NCI-H1105 treated with DMSO at 0.1 percent for 48 hours (cell line): ENCODE measurements at regions not wholly inside any gene's neighbourhood (a gene's known extent, or its start where the extent isn't known, plus 50 kb on each side); places are given as distances from the start of the nearest gene placed in this dataset.

ENCODE experiments used
- DNase-seq: peaks from one replicate; lab custom pipeline; 2025; lab: John Stamatoyannopoulos, UW

DNA sequence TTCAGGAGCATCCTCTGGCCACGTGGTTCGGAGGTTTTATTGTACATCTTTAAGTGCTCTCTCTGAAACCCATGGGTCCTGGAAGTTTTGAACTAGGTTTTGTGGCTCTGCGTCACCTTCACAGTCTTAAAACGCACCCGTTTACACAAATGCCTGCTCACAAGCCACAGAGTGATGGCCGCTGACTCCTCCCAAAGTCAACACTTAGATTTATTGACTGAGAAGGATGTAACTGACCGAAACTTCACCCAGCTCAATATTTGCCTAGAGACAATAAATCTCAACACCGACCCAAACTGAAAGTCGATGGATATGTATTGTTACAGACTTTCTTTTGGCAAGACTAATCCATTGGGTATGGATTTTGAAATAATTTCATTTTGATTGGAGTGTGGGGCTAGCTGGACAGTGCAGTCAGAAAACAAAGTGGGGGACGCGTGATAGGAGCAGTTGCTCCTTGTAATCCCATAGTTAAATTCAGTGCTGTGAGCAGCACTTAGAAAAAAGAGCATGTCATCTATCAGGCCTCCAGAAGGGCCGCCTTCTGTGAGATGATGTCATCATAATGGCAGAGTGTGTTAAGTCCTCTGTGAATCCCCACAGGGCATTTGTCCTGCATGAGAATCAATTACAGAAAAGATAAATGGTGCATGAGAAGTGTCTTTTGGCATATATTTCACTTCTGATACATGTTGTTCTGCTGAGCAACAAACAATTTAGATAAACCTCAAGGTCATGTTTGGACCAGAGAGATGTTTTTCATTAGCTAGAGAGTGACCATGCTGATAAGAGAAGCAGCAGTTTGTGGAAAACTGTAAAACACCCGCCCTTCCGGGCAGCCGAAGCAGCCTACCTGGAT lies 183.7 kb downstream of the INO80D start:
- DNase-seq, result no peak

DNA sequence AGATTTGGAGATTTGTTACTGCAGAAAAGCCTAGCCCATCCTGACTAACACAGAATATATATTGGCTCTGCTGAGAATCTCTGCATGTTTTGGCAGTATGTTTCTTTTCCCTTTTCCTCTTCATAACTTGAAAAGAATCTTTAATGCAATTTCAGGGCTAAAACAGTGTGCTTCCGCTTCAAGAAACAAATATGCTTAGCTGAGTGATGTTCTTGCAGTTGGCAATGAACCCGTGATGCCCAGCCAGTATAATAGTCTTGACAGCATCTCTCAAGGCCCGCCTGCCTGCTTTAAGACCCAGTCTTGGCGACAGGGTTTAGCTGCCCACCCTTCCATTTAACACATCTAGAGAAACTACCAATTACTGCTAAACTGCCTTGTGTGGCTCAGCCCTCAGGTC lies 184.5 kb downstream of the INO80D start:
- DNase-seq, result no peak

DNA sequence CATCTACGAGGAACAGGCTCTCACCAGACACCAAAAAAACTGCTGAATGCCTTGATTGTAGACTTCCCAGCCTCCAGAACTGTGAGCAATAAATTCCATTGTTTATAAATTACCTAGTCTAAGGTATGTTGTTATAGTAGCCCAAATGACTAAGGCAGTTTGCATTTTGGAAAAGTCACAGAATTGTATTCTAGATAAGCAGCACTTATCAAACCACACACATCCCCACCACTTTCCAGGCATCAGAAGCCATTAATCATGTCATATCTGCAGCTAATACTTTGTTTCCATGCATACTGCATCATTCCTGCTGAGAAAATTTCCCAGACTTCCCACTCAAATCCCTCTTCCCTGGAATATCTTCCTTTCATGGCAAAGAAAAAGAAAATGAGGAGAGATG lies 187.2 kb downstream of the INO80D start:
- DNase-seq, result no peak

DNA sequence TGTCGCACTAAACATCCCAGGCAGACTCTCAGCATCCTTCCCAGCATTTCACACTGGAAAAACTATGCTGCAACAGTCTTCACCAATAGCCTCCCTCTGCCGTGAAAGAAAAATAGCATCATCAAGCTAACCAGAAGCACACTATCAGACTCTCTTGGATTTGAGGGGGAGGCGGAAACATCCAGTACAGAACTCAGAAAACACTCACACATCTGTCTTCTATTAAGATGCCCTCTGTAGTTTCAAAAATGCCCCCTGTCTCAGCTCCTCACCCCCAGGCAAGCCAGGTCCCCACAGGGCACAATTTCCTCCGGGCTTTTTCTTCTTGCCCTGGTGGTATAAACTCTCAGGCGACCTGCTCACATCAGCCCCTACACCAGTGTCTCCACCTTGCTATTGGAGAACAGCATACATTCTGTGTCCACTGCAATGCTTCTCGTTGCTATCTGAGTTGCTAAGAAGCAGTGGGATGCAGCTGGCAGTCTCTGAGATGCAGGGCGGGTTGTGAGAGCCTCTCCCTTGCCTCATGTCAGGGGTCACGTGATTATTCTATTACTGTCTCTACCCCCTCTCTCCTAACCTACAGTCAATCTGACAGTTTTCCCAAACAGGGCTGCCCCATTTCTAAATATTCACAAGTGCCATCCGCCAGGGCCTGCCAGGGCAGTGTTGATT lies 189.9 kb downstream of the INO80D start:
- no peak for DNase-seq

DNA sequence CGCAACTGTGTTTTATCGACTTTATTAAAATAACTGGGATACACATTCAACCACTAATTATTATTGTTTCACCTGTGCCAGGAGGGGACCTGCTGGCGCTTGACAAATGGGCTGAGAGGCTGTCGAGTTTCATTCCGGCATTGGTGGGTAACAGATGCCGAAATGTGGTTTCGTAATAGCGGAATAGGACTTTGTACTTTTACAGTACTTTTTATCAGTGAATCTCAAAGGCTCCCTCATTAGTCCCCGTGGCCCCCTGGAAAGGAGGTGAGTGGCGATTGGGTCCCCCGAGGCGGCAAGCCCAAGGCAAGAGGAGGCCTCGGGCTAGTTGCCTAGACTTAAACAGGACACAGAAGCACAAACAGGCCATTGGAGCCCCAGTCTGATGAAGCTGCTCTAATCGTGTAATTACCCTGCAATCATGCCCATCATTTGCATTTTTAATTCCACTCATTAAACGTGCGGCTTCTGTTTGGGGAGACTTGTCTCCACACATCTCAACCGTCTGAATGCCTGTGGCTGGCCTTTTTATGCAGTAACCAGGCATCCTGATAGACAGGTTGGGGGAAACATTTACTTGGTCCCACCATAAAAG lies 193.2 kb downstream of the INO80D start:
- peak; percentile 68 for DNase-seq

DNA sequence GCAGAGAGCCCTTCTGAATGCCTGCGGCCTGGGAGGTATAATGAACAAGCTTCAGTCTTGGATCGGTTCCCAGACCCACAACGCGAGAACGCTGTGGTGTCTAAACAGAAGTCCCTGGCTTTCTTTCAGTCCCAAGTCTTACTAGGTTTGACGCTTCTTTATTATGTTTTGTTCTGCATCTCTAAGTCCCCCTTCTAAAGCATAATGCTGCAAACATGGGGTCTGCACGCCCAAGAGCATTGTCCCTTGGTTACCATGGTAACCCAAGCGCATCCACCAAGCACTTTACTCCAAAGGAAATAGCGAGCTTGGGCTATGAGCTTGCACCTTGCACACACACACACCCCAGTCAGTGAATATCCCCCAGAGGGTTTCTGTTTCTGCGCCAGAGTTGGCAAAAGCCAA lies 193.7 kb downstream of the INO80D start:
- DNase-seq, result peak; percentile 93

DNA sequence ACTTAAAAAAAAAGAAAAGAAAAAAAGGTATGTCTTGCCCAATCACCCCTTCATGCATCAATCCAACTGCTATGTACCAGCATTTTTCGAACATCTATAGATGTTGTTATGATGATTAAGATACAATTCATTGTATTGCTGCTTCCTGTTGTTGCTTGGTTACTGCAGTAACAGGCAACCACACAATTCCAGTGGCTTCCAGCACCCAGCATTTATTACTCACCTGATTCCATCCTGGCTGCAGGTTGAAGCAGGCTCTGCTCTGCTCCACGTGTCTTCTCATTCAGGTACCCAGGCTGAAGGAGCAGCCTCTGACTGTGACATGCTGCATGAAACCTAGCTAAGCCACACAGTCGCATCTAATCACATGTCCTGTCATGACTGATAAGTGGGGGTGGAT lies 196.9 kb downstream of the INO80D start:
- DNase-seq, result no peak

DNA sequence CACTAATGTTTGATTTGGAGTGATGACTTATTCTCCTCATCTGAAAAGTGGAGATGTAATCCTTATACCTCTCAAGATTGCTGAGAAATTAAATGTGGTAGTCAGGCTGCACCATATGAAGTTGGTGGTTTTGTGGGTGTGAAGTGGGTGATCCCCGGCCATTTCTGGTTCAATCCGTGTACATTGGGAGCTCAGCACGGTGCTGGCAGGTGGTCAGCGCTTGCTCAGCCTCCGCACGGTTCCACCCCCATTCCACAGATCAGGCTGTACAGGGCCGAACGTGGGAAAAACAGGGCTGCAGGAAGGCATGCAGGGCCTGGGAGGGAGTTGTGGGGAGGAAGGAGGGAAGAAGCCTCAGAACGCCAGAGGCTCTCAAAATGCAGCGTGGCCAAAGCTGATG lies 198.3 kb downstream of the INO80D start:
- no peak for DNase-seq

DNA sequence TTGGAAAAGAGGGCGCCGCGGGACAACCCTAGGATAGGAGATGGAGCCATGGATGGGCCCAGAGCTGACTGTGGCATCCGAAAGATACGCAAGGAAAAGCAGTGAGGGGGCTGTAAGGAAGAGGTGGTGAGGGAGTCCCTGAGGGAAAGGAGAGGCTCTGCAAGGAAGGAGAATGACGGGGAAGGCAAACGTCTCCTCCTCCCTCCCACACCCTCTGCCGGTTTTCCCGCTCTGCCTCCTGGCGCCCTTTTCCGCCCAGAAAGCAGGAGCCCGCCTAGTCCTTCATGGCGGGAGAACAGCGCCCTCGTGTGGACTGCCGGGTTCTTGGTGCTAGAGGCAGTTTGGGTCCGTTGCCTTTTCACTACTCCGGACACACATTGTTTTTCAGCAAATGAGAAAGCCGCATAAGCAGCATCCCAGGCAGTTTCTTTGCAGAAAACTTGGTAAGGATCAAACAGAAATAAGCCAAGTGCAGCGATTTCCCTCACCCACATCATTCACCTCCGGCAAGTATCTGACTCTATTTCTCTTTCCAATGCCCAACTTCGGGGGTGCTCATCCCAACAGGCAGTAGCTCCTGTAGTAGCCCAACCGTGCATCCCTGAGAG lies 200.4 kb downstream of the INO80D start:
- no peak for DNase-seq

DNA sequence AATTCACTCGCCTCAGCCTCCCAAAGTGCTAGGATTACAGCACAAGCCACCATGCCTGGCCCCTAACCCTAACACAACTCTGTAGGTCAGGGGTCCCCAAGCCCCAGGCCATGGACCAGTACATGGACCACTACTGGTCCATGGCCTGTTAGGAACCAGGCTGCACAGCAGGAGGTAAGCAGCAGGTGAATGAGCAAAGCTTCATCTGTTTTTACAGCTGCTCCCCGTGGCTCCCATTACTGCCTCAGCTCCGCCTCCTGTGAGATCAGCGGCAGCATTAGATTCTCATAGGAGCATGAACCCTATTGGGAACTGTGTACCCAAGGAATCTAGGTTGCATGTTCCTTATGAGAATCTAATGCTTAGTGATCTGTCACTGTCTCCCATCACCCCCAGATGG lies 201.7 kb downstream of the NRP2 start:
- no peak for DNase-seq

DNA sequence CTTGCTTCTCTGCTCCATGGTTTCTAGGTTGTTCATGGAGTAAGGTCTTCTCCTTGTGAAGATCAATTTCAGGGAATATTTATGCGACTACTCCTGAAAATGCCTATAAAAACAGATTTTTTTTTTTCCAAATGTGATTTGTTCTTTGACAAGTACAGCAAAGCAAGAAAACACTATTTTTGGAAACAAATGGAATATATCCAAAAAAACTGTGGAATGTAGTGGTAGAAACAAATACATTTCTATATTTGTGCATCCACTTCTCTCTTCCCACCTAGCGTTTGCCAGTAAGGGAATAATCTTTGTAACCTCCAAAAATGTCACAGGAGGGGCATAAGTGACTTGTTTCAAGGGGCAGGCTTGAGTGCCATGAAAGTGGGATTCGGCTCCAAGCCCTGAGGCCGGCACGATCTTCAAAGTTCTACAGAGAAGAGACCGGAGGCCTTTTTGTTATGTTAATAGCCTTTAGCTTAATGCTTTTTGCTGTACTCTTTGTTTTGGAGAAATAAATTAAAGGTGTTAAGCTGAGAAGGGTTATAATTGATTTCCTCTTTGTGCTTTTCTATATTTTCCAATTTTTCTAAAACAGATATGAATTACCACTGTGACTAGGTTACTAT lies 200.6 kb downstream of the NRP2 start:
- no peak for DNase-seq

DNA sequence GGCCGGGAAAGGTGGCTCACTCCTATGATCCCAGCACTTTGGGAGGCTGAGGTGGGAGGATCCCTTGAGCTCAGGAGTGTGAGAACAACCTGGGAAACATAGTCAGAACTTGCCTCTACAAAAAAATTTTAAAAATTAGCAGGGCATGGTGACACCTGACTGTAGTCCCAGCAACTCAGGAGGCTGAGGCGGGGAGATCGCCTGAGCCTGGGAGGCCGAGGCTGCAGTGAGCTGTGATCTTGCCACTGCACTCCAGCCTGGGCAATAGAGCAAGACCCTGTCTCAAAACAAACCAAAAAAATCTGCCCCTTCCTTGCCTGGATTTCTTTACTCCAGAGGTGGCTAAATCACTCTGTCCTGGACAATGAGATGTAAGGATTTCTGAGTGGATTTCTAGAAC lies 197.7 kb downstream of the NRP2 start:
- no peak for DNase-seq

DNA sequence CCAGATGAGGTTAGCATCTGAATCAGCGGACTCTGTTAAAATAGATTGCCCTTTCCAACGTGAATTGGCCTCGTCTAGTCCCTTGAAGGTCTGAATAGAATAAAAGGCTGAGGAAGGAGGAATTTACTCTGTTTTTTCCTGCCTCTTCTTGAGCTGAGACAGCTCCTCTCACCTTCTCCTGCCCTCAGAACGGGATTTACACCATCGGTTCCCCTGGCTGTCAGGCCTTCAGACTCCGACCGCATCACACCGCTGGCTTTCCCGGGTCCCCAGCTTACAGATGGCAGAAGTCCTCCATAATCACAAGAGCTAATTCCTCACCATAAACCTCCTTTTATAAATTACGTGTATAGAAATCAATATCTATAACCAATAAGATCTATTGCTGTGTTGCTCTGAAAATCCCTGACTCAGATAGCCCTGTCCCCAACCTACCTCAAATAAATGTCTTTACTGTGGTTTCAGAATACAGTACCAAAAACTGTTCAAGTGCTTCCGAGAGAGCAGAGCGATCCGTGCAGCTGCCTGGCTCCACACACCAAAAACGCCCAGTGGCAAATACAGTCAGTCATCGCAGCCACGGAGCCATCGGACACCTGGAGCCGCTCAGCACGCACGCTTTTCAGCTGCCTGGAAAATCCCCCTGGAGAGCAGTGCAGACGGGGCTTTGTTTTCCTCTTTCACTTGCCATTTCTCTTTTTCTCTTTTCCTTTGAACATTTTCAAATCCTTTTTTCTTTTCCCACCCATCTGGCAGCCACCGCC lies 196.9 kb downstream of the NRP2 start:
- peak; percentile 60 for DNase-seq

DNA sequence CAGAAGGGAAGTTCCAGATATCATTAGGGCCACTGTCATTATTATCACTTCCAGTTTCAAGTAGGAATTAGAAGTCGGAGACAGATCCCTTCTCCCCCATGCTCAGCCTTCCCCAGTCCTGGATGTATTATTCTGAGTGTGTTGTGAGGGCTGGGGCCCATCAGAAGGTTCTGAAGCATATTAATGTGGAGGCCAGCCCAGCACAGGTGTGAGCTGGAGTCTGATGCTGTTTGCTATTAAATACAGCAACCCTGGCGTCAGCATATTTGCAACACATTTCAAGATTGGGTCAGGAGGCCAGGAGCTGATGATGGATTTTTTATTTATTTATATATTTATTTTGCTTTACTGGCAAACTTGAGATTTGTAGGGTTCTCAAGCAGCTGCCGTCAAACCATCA lies 195.2 kb downstream of the NRP2 start:
- DNase-seq, result no peak

DNA sequence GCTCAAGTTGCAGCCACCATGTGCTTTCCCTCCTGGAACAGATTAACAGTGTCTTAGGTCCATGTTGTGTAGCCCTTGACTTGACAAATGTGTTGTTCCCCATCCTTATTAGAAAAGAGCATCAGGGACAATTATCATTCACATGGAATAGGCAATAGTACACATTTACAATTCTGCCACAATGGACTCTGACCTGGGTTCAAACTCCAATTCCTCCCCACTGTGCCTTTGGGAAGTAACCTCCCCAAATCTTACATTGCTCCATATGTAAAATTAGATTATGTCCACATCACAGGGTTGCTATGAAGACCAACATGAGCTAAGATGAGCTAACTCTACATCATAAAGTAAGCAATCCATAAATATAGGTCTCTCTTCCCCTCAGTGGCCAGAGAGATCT lies 193.8 kb downstream of the NRP2 start:
- DNase-seq, result no peak

DNA sequence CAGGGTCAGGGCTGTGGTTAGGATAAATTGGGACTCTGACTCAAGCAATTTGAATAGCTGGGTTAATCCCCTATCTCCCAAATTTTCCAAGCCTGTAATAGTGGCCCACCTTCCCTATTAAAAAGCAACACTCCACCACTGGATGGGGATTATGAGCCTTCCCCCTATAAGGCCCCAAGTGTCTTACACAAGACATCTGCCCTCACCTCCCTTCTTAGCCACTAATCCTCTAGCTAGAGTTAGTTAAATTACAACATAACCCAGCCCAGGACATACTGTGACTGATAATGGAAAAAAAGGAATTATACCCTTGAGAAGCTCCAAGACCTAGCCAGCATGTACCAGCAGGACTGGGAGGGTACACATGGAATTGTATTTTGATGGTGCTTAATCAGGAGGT lies 190.4 kb downstream of the NRP2 start:
- no peak for DNase-seq

DNA sequence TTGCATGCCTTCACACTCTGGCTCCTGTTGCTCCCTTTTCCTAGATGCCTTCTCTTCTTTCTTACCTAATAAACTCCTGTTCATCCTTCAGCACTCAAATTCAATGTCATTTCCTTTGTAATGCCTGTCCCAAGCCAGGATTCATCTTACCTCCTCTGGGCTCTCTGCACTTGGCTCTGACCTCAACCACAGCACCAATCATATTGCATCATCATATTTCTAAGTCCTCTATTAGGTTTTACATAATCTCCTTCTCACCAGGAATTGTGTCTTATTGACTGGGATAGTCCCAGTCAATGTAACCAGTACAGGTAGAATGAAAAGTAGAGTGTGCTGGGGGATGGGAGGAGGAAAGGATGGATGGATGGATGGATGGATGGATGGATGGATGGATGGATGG lies 187.1 kb downstream of the NRP2 start:
- DNase-seq, result no peak

DNA sequence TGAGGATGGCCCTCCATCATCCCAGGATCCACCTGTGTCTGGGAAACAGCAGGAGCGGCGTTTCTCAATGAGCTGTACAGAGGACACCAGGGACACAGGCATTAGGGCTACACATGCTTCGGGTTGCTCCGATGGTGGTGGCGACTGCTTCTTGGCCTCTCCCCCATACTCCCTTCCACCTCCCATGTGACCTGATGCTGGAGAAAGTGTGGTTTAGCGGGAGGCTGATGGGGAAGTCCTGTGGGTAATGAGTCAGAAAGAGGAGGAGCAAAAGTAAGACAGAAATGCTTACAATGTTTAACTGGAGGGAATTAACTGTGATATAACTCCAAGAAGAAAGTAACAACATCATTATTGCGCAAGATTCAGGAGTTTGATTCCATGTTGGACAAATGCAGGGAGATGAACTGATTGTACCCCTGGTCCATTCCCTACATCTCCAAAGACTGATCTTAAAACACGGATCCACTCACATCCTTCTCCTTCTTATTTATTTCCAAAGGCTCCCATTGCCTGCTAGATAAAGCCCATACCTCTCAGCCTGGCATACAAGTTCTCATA lies 186.6 kb downstream of the NRP2 start:
- no peak for DNase-seq

DNA sequence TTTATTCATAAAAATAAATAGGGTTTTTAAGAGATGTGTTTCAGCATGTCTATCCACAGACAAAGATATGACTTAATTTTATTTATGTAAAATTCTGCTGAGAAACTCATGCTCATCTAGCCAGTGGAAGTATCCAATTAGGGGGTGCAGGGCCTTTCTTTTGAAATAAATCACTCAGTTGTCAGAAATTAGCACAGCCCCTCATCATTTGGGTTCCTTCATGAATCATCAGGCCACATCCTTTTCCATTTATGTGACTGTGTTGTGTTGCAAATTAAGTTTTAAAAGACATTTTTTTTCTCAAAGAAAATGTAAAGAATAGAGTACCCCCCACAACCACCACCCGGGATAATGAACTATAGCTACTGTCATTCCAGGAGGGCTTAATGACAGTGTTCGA lies 185.8 kb downstream of the NRP2 start:
- no peak for DNase-seq

DNA sequence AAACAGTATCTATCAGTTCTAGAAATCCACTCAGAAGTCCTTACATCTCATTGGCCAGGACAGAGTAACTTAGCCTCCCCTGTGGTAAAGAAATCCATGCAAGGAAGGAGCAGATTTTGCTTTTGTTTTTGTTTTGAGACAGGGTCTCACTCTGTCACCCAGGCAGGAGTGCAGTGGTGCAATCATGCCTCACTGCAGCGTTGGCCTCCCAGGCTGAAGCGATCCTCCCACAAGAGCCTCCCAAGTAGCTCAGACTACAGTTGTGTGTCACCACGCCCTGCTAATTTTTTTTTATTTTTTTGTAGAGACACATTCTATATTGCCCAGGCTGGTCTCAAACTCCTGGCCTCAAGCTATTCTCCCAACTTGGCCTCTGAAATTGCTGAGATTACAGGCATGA lies 185.1 kb downstream of the NRP2 start:
- DNase-seq, result no peak

DNA sequence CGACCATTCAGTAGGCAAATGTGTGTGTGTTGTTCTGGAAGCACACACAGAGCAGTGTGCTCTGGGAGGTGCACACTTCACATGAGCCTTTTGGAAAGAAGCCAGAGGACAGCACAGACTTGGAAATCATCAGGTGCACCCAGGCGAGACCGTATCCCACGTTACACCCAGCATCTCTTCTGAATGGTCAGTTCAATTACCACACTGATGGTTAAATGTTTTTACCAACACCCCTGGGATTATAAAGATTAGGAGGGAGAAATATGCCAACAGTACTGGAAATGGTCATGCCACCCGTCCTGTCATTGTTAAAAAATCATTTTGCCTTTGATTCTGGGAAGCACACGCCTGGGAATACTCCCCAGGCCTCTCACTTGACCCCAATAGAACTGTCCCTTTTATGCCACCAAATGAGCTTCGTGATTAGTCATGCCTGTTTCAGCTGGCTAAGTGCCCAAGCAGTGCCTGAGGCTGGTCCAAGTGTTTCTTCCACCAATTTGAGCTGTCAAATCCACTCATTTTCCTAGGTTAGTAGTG lies 183.7 kb downstream of the NRP2 start:
- peak; percentile 92 for DNase-seq
